ENCODE measurements at regions not wholly inside any gene's neighbourhood (a gene's known extent, or its start where the extent isn't known, plus 50 kb on each side); places are given as distances from the start of the nearest gene placed in this dataset.

GRCh38 chr5:74459984-74460383, 180.5 kb downstream of the ENC1 start:
- TF ChIP-seq, protein P1, sequence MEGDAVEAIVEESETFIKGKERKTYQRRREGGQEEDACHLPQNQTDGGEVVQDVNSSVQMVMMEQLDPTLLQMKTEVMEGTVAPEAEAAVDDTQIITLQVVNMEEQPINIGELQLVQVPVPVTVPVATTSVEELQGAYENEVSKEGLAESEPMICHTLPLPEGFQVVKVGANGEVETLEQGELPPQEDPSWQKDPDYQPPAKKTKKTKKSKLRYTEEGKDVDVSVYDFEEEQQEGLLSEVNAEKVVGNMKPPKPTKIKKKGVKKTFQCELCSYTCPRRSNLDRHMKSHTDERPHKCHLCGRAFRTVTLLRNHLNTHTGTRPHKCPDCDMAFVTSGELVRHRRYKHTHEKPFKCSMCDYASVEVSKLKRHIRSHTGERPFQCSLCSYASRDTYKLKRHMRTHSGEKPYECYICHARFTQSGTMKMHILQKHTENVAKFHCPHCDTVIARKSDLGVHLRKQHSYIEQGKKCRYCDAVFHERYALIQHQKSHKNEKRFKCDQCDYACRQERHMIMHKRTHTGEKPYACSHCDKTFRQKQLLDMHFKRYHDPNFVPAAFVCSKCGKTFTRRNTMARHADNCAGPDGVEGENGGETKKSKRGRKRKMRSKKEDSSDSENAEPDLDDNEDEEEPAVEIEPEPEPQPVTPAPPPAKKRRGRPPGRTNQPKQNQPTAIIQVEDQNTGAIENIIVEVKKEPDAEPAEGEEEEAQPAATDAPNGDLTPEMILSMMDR (IDR thresholded peaks at IDR 0.05; ENCODE audit: extremely low read depth in 1 of 2, insufficient read depth in 1 of 2, low read depth in 1 of 2, low read length in 2 of 2): no peak
- no peak for TF ChIP-seq GATA2 (IDR thresholded peaks at IDR 0.05; ENCODE audit: insufficient read depth, insufficient read length, low read depth, low read length)
- TF ChIP-seq POLR2A (IDR thresholded peaks at IDR 0.05; ENCODE audit: low read depth, low read length): no peak
- no peak for TF ChIP-seq POLR2AphosphoS5 (IDR thresholded peaks at IDR 0.05; ENCODE audit: insufficient read depth, low read depth, low read length)

Data from endothelial cell of umbilical vein (primary cell).